ENCODE measurements at regions not wholly inside any gene's neighbourhood (a gene's known extent, or its start where the extent isn't known, plus 50 kb on each side); places are given as distances from the start of the nearest gene placed in this dataset.

DNA sequence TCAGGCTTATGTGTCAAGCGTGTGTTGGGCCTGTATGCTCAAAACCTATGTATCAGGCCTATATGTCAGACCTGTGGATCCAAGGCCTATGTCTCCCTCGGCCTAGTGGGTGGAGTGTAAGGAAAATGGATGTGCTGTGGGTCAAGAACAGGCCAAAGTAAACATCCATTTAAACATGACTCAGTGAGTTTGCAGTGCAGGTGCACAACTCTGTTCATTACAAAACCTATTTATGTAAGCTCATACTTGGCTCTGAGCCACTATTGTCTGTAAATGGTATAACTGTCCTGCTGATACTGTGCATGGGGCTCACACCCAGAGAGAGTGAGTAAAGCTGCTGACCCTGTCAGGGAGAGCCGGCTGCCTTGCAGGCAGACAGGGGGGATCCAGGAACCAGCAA is 249.7 kb upstream of the AVPR1A start:
- no peak for TF ChIP-seq SUZ12 (IDR thresholded peaks at IDR 0.05; ENCODE audit: extremely low read depth, insufficient read depth, insufficient read length)
- TF ChIP-seq YY1 (IDR thresholded peaks at IDR 0.05; ENCODE audit: insufficient read depth, insufficient read length): no peak

Measured in NT2/D1 (cell line).